GM12872 (cell line): ENCODE measurements at regions not wholly inside any gene's neighbourhood (a gene's known extent, or its start where the extent isn't known, plus 50 kb on each side); places are given as distances from the start of the nearest gene placed in this dataset.

ENCODE experiments used
- CTCF ChIP-seq: IDR thresholded peaks from 3 replicates; pipeline ENCODE4 v1.5.1; 2011; ENCODE audit warnings: low read depth, mild to moderate bottlenecking, low read length, moderate library complexity; ENCODE audit not compliant: insufficient read depth

GRCh38 chr13:33571618-33572017 is 246.3 kb upstream of the RFC3 start:
- no peak for TF ChIP-seq CTCF

GRCh38 chr13:33575378-33575777 is 242.6 kb upstream of the RFC3 start:
- TF ChIP-seq CTCF: no peak

- no peak for TF ChIP-seq CTCF
Measured at GRCh38 chr13:33577007-33577406, 240.9 kb upstream of the RFC3 start.

- TF ChIP-seq CTCF: no peak
Measured at GRCh38 chr13:33578786-33579185, 239.2 kb upstream of the RFC3 start.

DNA sequence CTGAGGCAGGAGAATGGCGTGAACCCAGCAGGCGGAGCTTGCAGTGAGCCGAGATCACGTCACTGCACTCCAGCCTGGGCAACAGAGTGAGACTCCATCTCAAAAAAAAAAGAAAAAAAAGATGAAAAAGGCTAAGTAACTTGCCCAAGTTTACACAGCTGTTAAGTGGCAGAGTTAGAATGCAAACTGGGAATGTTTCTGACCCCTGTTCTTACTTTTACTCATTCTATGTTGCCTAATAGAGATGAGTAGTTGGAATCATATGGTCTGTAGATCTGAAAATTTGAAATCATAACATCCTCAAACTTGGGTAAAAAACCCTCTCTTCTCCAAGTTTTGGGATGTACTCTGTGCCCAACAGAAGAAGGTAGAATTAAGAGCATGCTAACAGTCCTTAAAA is 235.8 kb upstream of the RFC3 start:
- no peak for TF ChIP-seq CTCF

- TF ChIP-seq CTCF: no peak
Measured at GRCh38 chr13:33583398-33583797, 234.6 kb upstream of the RFC3 start.

GRCh38 chr13:33590936-33591335 is 227.0 kb upstream of the RFC3 start:
- no peak for TF ChIP-seq CTCF

DNA sequence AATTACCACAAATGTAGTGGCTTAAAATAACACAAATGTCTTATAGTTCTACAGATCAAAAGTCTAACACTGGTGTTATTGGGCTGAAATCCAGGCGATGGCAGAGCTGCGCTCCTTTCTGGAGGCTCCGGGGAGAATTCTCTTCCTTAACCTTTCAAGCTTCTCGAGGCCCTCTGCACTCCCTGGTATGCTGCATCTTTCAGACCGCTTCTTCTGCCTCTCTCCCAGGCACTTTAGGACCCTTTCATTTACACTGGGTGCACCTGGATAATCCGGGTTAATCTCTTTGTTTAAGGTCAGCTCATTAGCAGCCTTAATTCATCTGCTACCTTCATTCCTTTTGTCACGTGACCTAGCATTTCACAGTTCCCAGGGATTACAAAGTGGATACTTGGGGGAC is 211.3 kb upstream of the RFC3 start:
- TF ChIP-seq CTCF: no peak
